ENCODE measurements at regions not wholly inside any gene's neighbourhood (a gene's known extent, or its start where the extent isn't known, plus 50 kb on each side); places are given as distances from the start of the nearest gene placed in this dataset.

DNA sequence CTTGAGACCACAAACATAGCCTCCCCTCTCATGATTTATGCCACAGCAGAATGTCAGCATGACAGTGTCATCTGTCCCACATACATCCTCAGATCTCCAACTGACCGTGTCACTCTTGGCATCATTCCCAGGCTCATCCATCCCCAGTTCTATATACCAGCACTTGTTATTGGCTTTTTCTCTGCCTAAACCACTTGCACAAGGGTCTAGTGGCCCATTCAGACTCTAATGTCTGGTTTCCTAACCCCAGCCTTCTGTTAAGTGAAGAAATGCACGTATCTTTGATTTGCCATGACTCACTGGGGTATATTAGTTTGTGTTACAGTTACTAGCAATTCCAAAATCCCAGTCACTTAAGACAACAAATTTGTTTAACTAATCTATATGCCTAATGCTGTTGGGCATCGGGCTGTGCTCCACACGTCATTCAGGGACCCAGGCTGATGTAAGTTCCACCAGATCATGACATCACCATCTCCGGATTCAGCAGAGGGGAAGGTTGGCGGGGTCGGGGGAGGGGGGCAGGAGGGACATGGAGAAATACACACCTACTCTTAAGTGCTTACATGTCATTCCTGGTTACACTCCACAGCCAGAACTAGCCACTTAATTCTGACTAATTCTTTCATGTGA lies 517.4 kb downstream of the BUD13 start:
- DNase-seq (ENCODE audit: low read depth): no peak

DNA sequence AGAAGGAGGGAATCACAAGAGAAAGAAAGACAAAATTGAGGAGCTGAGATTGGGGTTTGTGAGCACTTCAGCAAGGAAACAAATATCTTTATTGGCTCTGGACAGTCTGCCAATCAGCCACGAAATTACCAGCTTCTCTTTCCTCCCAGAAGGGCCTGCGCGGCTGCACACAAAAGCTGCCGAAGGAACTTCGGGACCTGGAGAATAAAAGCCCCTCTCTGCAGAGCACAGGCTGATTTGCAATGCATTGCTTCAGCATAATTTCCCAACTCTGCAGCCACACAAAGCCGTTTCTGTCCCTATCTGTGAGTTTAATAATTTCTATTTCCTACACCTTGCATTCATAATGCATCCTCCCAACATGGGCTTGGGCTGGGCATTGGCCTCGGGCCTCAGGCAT lies 522.6 kb downstream of the BUD13 start:
- DNase-seq (ENCODE audit: low read depth): no peak

DNA sequence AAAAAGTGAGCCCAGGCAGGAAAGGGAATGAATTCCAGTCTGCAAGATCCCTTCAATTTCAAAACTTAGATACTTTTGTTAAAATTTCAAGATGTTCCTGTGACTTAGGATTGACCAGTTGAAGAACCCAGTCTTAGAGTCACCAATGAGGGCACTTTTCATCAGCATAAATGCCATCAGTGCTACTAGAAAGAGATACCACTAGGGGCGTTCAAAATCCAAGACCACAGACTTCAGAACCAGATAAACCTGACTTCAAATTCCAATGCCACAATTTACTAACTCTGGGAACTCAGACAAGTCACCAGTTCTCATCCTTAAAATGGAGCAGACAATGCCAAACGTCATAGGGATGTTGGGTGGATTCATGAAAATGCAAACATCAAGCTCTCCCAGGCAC lies 523.2 kb downstream of the BUD13 start:
- no peak for DNase-seq (ENCODE audit: low read depth)

DNA sequence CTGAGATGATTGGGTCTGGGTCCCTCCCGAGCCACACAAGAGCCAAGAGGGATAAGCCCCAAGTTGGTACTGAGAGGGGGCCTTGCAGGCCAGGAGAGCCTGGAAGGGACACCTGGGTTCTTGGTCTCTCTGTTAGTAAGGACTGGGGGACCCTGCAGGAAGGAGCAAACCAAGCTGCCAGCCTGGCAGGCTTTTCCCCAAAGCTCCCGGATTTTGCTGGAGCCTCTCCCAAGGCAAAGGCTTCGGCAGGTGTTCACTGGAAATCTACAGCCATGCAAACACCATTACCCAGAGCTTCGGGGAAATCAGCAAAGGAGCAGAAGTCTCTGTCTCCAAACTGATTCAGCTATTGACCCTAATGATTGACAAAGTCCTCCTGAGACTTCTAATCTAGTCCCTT lies 527.9 kb downstream of the BUD13 start:
- DNase-seq (ENCODE audit: low read depth): no peak

DNA sequence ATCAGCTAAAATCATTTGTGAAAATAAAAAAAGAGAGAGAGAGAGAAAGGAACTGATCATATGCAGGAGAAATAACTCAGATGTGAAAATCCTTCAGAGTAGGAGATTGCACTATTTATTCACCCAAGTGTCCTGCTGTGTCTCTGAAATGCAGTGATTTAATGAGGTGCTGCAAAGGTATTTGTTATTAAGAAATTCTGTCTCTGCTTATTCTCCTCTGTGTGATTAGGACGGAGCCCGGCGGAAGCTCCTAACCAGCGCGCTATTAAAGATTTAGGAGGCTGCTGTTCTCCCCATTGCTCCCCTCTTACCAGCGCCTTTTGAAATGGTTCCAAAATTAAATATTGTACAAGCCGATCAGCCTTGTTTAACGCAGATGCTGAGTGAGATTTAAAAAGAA lies 528.3 kb downstream of the BUD13 start:
- no peak for DNase-seq (ENCODE audit: low read depth)

DNA sequence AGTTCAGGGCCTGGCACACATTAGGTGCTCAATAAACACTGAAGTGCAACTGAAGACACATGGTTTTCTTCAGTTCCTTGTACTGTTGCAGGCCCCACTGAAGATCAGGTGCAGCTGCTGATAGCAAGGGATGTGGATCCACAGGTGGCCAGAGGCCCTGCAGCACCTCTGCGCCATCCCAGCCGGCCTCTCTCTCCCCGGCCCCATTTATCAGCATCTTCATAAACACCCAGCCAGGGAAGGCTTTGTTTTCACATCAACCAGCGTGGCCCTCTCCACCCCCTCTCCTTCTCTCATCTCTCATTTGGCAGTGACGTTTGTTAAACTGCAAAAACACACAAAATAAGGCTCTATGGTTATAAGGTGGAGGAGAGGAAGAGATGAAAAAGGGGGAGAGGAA lies 528.8 kb downstream of the BUD13 start:
- no peak for DNase-seq (ENCODE audit: low read depth)

DNA sequence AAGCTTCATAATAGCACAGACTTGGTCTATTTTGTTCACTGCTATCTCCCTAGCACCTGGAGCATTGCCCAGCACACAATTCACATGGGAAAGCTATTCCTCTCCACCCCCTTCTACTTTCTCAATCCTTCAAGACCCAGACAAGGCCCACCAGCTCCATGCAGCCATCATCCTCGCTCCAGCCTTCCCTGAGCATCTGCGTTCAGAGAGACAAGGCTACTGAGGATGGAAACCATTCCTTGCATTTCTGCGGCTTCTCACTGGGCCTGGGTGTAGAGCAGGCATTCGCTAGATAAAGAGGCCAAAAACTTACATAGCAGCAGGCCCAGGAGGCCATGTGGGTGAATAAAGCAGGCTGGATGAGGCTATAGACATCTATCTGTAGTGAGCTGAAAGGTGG lies 530.8 kb downstream of the BUD13 start:
- no peak for DNase-seq (ENCODE audit: low read depth)

DNA sequence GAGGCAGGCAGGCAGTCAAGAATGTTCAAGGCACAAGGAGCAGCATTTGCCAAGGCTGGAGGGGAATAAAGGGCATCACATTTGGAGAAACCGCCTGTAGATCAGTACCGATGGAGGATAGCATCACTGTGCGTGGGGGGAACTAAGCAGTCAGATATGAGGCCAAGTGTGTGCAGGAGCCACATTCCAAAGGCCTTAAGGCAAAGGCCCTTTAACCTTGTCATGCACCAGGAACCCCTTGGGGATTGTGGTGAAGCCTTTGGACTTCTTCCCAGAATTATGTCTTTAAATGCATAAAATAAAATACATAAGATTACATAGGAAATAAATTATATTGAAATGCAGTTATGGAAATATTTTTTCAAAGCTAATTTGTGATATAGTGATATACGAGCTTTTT lies 532.1 kb downstream of the BUD13 start:
- no peak for DNase-seq (ENCODE audit: low read depth)

DNA sequence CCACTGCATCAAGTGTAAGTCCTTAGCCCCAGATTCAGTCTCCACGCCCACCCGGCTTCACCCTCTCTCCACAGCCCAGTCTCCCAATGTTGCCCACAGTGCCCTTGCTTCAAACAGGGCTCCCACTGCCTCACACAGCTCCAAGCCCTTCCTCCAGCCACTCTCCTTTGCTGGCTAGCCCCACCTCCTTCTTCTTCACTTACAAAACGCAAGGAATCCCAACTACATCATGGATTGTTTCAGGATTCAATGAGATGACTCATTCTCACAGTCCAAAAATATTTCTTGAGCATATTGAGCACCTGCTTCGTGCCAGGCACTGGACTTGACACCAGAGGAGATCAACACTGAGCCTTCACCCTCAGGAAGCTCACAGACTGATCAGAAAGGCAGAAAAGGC lies 533.5 kb downstream of the BUD13 start:
- no peak for DNase-seq (ENCODE audit: low read depth)

DNA sequence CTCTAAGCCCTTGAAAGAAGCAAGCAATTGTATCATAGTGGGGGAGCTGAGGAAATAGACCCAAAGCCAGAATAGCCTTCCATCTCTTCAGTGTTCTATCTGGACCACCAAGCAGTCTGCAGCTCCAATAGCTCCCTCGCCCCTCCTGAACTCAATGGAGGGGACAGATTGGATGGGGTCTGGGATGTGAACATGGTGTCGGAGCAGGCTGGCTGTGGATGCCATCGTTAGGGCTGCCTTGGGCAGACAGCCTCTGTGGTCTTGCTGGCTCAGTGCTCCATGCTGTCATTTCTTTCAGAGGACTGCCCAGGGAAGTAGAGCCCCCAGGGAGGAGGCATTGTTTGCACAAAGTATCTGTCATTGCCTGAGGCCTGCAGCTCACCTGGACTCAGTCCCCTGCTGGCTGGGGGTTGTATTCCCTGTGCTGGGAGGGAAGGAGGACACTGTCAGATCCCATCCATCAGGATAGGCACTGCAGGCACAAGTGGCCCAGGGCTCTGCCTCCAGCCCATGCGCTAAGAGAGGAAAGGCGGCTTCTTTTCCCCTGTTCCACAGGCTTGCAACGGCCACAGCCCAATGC lies 537.7 kb downstream of the BUD13 start:
- no peak for DNase-seq (ENCODE audit: low read depth)

DNA sequence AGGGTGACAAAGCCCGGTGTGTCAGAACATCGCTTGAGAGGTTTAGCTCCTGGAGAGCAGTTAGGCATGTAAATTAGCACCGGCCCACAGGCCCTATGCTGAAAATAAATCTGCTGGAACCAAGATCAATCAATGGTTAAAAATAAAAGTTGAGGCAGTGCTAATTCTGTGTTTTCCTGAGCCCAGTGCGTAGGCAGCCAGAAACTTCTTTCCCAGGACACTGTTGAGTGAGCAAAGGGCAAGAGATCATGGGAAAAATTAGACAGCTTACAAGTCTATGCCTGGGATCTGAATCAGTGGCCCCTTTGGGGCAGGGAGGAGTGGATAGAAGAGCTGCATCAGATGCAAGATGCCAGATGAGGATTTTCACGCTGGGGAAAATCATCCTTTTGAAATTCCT lies 539.2 kb downstream of the BUD13 start:
- no peak for DNase-seq (ENCODE audit: low read depth)

DNA sequence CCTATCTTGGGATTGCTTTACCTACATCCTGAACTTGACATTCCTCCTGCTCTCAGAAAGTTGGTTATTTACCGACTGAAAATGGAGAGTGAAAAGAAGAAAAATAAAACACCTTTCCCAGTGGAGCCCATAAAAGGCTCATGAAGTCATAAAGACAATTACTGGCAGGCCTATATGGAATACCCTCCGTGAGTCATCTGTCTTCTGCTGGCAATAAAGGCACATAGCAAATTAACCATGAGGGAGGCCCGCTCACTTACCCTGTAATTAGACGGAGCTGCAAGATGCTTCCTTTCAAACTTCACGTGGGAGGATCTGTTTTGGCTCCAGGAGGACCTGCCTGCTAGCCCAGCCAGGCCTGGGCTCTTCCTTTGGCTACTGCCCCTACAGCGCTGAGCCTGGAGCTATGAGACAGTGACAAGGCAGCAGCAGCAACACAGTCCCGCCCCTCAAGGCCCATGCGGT lies 540.4 kb downstream of the BUD13 start:
- no peak for DNase-seq (ENCODE audit: low read depth)

DNA sequence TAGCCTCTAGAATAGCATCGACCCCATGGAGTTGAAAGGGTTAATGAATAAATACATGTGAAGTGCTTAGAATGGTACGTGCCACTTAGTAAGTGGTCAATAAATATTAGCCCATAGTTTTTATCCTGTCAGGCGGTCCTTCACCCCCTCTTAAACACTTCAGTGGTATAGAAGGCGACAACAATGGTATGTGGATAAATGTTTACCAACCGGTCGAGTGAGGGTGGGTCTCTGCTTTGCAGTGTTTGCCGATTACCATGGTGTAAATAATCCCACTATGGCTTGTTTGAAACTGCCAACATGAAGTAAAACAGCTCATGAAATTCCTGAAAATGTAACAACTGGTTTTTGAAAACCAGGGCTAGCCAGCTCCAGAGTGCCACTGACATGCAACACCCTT lies 541.2 kb downstream of the BUD13 start:
- no peak for DNase-seq (ENCODE audit: low read depth)

DNA sequence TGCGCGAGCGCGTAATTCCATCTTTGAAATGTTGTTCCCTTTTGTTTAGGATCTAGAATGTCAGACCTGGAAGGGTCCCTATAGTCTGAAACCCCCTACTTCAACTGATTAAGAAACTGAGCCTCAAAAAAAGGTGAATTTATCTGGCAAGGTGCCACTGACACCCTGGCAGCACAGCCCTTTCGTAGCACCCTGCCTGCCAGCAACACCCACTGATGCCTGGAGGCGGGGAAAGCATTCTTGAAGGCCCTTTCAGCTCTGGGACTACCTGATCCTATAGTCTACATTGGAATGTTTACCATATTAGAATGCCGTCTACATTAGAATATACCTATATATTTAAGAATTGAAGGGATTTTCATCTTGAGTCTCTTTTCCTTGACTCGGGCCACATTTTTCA lies 542.3 kb downstream of the BUD13 start:
- DNase-seq (ENCODE audit: low read depth): no peak

DNA sequence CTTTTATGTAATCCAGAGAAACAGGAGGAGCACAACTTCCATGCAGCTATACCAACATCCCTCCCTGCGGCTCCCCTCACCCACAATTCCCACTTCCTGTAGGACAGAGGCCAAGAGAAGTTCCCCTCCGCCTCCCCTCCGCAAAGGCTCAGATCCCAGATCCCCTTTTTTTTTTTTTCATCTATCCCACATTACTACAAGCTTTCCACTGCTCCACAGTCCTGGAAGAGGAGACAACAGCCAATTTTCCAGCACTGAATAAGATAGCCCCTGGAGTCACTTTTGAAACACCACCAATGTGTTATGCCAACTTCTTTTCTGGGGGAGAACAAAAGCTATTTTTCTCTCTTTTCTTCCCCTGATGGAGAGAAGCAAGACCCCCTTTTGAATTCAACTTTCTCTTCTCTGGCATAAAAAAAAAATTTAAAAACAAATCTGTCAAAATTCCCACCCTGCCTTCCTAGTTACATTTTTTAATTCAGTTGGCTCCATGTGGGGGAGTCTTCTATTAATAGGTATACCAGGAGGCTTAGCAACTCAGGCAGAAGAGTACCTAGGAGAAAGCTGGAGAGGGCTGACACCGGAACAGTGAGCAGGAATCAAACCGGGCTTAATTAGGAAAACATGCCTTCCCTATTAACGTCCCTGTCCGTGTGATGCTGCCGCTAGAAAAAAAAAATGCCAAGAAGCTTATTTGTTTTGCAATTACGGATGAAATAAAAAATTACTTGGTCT lies 543.4 kb downstream of the BUD13 start:
- DNase-seq (ENCODE audit: low read depth): no peak

DNA sequence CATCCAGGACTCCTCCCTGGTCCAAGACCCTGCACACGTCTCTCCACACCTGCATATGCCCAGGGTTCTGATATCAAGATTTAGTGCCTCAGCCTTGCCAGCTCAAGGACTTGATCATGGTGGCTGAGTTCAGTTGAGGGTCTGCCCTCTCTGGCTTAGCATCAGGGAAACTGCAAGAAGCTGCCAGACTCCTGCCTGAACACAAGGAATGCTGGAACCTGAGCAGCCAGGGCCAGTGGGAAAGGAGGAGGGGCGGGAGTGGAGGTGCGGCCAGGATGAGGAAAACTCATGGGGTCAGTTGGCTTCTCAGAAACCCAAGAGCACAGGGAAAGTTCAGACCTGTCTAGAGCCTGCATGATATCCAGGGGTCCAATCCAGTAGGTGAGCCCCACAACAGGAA lies 546.1 kb downstream of the BUD13 start:
- DNase-seq (ENCODE audit: low read depth): no peak

DNA sequence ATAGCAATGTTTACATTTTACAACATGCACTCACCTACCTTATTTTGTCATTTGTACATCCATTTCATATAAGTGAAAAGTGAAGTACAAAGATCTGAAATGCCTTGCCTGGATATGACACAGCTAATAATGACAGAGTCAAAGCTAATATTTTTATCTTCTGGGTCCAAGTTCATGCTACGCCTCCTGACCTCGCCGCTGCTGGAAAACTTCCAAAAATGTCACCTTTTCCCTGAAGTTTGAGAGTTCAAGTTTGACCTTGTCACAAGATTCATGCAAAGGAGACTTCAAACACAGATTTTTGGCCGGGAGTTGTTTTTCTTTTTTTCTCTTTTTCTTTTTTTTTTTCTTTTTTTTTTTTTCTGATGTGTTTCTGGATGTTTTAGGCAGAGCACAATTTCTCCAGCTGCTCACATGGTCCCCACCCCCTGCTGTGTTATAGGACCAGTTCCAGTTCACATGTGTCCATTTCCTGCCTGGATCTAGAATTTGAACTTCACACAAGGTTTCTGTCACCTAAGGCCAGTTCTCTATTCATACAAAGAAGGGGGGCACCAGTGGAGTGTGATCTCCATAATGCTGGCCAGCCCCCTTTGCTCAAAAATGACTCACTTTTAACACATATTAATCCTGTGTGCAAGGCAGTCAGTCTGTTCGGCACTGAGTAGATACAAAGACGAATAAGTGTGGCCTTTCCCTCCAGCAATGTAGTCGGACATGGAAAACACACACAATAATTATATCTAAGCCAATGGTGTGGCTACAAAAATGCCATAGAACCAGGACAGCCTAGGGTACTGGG lies 546.8 kb downstream of the BUD13 start:
- no peak for DNase-seq (ENCODE audit: low read depth)

DNA sequence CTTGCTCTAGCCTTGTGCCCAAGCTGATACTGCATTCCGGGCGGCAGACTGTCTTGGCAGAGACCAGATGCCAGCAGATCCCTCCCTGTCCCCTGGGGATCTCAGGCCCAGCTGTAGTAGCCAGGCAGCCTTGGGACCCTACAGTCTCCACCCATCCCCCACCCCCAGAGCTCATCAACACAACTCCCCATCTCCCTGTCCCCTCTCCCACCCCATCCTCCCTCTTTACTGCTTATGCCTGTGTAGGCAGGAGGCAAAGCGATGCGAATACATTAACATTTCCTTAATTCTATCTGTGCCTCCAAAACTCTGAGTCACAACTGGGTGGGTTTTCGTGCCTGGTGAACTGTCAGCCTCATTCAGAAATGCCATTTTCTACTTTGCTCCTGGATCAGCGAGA lies 547.6 kb downstream of the BUD13 start:
- DNase-seq (ENCODE audit: low read depth): no peak

DNA sequence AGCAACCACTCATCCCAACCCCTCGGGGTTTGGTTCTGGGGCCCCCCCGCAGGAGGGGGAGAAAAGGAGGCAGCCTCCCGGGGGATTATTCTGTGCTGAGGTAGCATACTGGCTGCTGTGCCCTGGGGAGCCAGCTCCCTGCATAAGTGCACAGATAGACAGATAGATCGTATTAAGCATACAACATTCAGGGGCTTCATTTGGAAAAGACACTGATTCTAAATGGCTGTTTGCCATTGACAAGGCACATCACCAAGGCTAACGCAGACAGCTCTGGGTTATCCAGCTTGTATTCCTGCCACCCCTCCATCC lies 547.9 kb downstream of the BUD13 start:
- no peak for DNase-seq (ENCODE audit: low read depth)

DNA sequence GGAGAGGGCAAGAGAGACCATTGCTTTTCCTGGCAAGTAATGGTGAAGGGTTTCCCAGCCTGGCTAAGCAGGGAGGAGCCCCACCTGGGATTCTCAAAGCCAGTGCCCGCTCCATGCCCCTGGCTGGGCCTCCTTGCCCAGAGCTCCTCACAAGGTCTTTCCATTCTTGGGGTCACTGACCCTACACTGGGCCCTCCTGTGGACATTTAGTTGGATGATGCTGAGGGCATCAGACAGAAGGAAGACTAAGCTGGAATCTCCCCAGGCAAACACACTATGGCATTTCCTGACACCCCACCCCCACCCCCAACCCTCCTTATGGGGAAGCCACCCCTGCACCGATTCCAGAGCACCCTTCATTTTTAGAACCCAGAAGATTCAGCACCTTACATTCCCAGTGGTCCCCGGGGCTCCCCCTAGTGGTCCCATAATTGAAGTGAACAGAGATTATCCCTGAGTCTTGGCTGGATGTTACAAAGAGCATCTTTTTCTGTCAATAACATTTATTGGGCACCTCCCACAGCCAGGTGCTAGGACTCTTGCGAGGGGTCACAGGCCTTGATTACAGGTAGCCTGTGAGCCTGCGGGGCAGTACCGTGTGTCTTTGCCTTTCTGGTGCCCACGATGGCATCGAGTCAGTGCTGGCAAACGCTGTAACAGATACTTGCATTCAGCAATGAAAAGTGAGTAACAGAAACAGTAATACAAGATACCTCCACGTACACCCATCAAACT lies 548.5 kb downstream of the BUD13 start:
- DNase-seq (ENCODE audit: low read depth): no peak

DNA sequence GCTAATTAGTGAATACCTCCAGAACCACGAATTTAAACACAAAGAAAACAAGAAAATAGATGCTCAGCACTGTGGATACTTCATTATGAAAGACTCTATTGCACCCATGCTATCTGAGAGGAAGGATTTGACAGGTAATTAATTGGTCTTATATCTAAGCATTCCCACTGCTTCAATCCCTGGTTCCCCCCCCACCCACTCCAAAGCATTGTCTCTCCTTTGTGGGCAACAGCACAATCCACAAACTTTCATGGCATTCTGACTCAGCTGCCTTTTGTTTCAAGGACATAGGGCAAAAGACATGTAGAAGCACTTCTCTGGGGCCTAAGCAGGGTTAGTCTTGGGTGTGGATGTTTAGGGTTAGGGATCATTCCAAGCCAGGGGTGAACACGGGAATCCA lies 551.4 kb downstream of the BUD13 start:
- DNase-seq (ENCODE audit: low read depth): no peak

DNA sequence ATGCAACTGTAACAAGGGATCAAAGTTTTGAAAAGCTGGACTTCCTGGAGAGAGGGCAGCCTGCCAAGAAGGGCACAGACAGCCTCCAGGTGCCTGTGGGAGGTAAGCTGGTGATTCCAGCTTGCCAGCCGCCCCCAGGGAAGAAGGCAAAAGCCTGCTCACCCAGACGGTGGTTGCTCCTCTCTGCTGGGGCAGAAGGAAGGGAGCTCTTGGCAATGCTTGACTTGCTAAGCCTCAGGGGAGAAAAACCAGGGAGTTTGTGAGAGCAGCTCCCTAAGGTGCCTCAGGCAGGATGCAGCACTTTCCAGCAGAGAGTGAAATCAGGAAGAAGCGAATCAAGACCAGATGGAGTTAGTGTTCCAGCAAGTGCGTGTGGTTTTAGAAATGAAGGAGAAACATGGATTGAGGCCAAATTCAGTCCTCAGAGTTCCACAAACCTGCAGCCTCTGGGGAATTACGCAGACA lies 553.6 kb downstream of the BUD13 start:
- DNase-seq (ENCODE audit: low read depth): no peak
